Skeletal muscle satellite cell (primary cell): ENCODE measurements at regions not wholly inside any gene's neighbourhood (a gene's known extent, or its start where the extent isn't known, plus 50 kb on each side); places are given as distances from the start of the nearest gene placed in this dataset.

Experiments
- H3K27me3 ChIP-seq: 2 replicates; pipeline ENCODE4 v1.7.0; 2013; ENCODE audit warnings: low read length; ENCODE audit not compliant: control insufficient read depth, insufficient read depth
- H3K36me3 ChIP-seq: 2 replicates; pipeline ENCODE4 v1.7.0; 2013; ENCODE audit warnings: mild to moderate bottlenecking, control low read depth, low read length; ENCODE audit not compliant: insufficient read depth
- H3K4me1 ChIP-seq: 2 replicates; pipeline ENCODE4 v1.7.0; 2013; ENCODE audit warnings: low read length; ENCODE audit not compliant: control insufficient read depth, insufficient read depth
- H3K4me2 ChIP-seq: 2 replicates; pipeline ENCODE4 v1.7.0; 2013; ENCODE audit warnings: mild to moderate bottlenecking, low read length
- H3K4me3 ChIP-seq: 2 replicates; pipeline ENCODE4 v1.7.0; 2013; ENCODE audit warnings: low read length
- H3K9ac ChIP-seq: 2 replicates; pipeline ENCODE4 v1.7.0; 2013; ENCODE audit warnings: mild to moderate bottlenecking, low read depth, low read length, moderate library complexity
- H3K9me3 ChIP-seq: replicated peaks from 2 replicates; pipeline ENCODE4 v1.7.0; 2013; ENCODE audit warnings: mild to moderate bottlenecking, control low read depth, low read length

DNA sequence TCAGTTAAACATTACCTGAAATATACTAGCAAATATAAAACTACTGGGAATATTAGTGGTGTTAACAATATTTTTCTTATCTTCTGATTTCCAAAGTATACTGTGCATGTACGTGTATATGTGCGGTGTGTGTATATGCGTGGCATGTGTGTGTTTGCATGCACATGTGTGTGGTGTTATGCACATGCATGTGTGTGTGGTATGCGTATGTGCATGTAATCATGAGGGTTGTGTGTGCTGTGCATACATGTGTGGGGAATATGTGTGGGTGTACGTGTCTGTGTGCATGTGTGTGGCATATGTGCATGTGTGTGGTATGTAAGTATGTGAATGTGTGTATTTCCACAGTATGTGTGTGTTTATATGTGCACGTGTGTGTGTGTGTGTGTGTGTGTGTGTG lies 640.2 kb downstream of the TSN start:
- Histone ChIP-seq H3K4me1 (no peaks in the 10 kb centered on the region), H3K27me3 (no peaks in the 10 kb centered on the region), H3K4me3 (no peak overlapping the region), H3K9me3 (no peaks in the 10 kb centered on the region), H3K4me2 (no peak overlapping the region), H3K36me3 (no peaks in the 10 kb centered on the region), H3K9ac (no peak overlapping the region)

- Histone ChIP-seq H3K27me3 (no peaks in the 10 kb centered on the region), H3K4me2 (no peak overlapping the region), H3K4me3 (no peak overlapping the region)
Measured at GRCh38 chr2:122411231-122411630, 655.8 kb downstream of the TSN start.

DNA sequence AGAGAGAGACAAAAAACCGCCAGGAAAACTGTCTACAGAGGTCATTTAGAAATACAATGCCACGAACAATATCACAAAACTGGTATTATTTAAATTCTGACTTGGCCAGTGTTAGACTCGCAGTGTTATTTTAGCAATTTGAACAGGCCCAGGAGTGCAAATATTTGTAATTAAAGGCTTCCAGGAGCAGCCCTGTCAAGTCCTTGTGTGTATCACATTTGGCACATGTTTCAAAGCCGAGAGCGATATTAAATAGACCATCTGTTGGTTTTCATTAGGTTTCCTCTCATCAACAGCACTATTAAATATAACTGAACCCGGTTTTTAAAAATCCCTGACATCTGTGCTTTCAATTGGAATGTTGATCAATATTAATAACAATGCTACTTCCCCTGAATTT lies 656.9 kb downstream of the TSN start:
- no peaks in the 10 kb centered on the region for H3K4me1 ChIP-seq
- H3K9me3 ChIP-seq, result no peaks in the 10 kb centered on the region
- no peaks in the 10 kb centered on the region for H3K27me3 ChIP-seq
- no peak overlapping the region for H3K9ac ChIP-seq
- no peak overlapping the region for H3K4me2 ChIP-seq
- no peaks in the 10 kb centered on the region for H3K36me3 ChIP-seq
- no peak overlapping the region for H3K4me3 ChIP-seq

More at GRCh38 chr2:122411231-122411630, 655.8 kb downstream of the TSN start:
- Histone ChIP-seq H3K4me1 (no peaks in the 10 kb centered on the region), H3K9me3 (no peaks in the 10 kb centered on the region), H3K36me3 (no peaks in the 10 kb centered on the region), H3K9ac (no peak overlapping the region)

GRCh38 chr2:122414902-122415301 lies 659.5 kb downstream of the TSN start:
- Histone ChIP-seq H3K9me3 (no peaks in the 10 kb centered on the region), H3K9ac (no peak overlapping the region), H3K4me2 (no peak overlapping the region), H3K27me3 (no peaks in the 10 kb centered on the region), H3K4me1 (no peaks in the 10 kb centered on the region), H3K4me3 (no peak overlapping the region), H3K36me3 (no peaks in the 10 kb centered on the region)

DNA sequence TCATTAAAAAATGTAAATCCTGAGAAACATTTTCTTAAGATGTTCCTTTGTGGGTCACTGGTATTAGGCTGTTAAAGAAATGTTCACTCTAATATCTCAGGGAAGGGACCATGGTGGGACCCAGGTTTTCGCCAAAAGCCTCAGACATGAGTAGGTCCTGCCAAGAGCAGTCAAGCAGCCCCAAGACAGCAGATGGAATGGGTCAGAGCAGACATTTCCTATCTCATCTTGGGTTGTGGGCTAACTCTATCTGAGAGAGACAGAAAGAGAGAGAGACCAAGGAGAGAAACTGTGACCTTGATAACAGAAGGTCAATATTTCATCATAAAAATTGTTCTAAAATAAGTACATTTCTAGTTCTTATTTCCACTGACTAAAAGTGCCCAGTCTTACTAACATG lies 661.7 kb downstream of the TSN start:
- no peaks in the 10 kb centered on the region for H3K36me3 ChIP-seq
- no peak overlapping the region for H3K9ac ChIP-seq
- no peaks in the 10 kb centered on the region for H3K4me1 ChIP-seq
- H3K4me2 ChIP-seq, result no peak overlapping the region
- H3K4me3 ChIP-seq, result no peak overlapping the region
- no peaks in the 10 kb centered on the region for H3K9me3 ChIP-seq
- H3K27me3 ChIP-seq, result no peaks in the 10 kb centered on the region

DNA sequence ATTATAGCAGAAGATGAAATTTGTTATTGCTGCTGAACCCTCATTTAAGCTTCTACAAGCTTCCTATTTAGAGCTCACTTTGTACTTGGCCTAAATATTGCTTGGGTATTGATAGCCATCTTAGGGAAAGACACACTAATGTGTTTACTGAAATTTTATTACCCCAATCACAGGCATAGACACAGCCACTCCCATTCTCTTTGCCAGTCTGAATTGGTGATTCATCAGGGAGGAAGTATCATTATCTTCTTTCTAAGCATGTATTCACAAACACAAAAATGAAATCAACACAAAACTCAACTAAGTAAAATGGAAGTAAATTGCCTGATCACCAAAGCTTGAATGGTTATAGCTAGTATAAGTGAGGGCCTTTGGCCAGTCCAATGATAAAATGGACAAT lies 666.3 kb downstream of the TSN start:
- no peaks in the 10 kb centered on the region for H3K9me3 ChIP-seq
- no peaks in the 10 kb centered on the region for H3K27me3 ChIP-seq
- H3K4me2 ChIP-seq, result no peak overlapping the region
- no peak overlapping the region for H3K9ac ChIP-seq
- no peaks in the 10 kb centered on the region for H3K36me3 ChIP-seq
- H3K4me3 ChIP-seq, result no peak overlapping the region
- H3K4me1 ChIP-seq, result no peaks in the 10 kb centered on the region

DNA sequence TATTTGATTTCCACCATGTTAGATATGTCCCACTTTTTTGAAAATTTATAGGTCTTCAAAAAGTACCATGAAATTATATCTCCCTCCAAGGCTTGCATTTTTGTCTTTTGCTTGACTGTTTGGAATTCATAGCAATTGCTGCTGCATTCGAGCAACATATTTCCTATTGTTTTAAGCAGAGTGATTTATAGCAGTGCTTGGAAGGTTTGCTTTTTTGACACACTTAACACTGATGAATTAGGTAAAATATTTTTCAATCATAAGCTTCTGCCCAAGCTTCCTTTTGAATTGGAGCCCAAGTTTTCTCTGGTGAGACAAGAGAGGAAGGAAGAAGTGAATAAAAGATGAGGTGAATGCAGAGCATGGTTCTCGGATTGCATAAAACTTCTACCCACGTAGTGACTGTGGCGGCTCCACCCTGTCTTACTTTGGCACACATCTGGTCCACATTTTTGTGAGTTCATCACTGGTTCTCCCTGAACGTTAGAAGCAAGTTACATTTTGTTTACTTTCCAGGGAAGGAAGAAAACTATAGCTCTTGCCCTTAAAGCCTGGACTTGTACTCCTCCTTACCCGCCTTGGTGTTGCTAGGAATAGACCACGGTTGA lies 667.0 kb downstream of the TSN start:
- Histone ChIP-seq H3K4me3 (no peak overlapping the region), H3K4me2 (no peak overlapping the region), H3K9me3 (no peaks in the 10 kb centered on the region), H3K4me1 (no peaks in the 10 kb centered on the region), H3K9ac (no peak overlapping the region), H3K36me3 (no peaks in the 10 kb centered on the region), H3K27me3 (no peaks in the 10 kb centered on the region)

- Histone ChIP-seq H3K9me3 (no peaks in the 10 kb centered on the region), H3K4me3 (no peak overlapping the region), H3K27me3 (no peaks in the 10 kb centered on the region), H3K9ac (no peak overlapping the region), H3K36me3 (no peaks in the 10 kb centered on the region), H3K4me2 (no peak overlapping the region), H3K4me1 (no peaks in the 10 kb centered on the region)
Measured at GRCh38 chr2:122423934-122424333, 668.5 kb downstream of the TSN start.

- Histone ChIP-seq H3K27me3 (no peaks in the 10 kb centered on the region), H3K9ac (no peak overlapping the region), H3K36me3 (no peaks in the 10 kb centered on the region), H3K4me3 (no peak overlapping the region), H3K4me1 (no peaks in the 10 kb centered on the region), H3K9me3 (no peaks in the 10 kb centered on the region), H3K4me2 (no peak overlapping the region)
Measured at GRCh38 chr2:122433123-122433754, 677.8 kb downstream of the TSN start.

DNA sequence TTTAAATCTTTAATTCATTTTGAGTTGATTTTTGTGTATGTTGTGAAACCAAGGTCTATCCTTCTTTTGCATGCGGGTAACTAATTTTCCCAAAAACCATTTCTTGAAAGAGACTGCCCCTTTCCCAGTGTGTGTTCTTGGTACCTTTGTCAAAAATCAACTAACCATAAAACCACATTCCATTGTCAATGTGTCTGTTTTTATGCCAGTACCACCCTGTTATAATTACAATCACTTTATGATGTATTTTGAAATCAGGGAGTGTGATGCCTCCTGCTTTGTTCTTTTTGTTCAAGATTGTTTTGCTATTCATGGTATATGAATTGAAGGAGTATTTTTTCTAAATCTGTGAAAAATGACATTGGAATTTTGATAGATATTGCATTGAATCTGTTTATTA lies 689.6 kb downstream of the TSN start:
- Histone ChIP-seq H3K9ac (no peak overlapping the region), H3K9me3 (no peaks in the 10 kb centered on the region), H3K4me3 (no peak overlapping the region), H3K27me3 (no peaks in the 10 kb centered on the region), H3K4me2 (no peak overlapping the region), H3K36me3 (no peaks in the 10 kb centered on the region), H3K4me1 (no peaks in the 10 kb centered on the region)

DNA sequence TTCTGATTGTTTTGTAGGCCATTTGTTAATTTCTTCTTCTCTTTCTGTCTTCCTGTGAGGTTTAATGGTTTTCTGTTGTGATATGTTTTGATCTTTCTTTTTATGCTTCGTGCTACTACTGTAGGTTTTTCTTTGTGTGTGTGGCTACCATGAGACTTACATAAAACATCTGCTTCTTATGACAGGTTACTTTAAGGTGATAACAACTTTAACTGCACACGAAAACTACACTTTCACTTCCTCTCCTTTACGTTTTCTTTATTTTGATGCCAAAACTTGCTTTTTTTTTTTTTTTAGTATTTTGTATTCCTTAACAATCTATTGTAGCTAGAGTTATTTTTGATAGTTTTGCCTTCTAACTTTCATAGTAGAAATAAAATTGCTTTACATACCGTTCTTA lies 691.3 kb downstream of the TSN start:
- H3K4me1 ChIP-seq, result no peaks in the 10 kb centered on the region

GRCh38 chr2:122447237-122447636 lies 691.8 kb downstream of the TSN start:
- H3K4me1 ChIP-seq, result no peaks in the 10 kb centered on the region
- no peak overlapping the region for H3K9ac ChIP-seq
- H3K36me3 ChIP-seq, result no peaks in the 10 kb centered on the region
- H3K9me3 ChIP-seq, result no peaks in the 10 kb centered on the region
- no peaks in the 10 kb centered on the region for H3K27me3 ChIP-seq
- H3K4me2 ChIP-seq, result no peak overlapping the region
- no peak overlapping the region for H3K4me3 ChIP-seq

More for the DNA sequence above, 691.3 kb downstream of the TSN start:
- Histone ChIP-seq H3K4me2 (no peak overlapping the region), H3K36me3 (no peaks in the 10 kb centered on the region), H3K27me3 (no peaks in the 10 kb centered on the region), H3K4me3 (no peak overlapping the region), H3K9me3 (no peaks in the 10 kb centered on the region), H3K9ac (no peak overlapping the region)
